HepG2 (cell line): ENCODE measurements at regions not wholly inside any gene's neighbourhood (a gene's known extent, or its start where the extent isn't known, plus 50 kb on each side); places are given as distances from the start of the nearest gene placed in this dataset.

ENCODE experiments used
- ATAC-seq: fragments of 200-7000 bp; cut with Tn5 transposase; 3 replicates; pipeline ENCODE4 v1.9.1; 2020; ENCODE audit warnings: mild to moderate bottlenecking, moderate library complexity
- BruUV-seq: library from RNA; stranded (reverse); fragments of 400-500 nt; replicated peaks from 2 replicates; lab custom pipeline; 2021; lab: Mats Ljungman, UMichigan
- CTCF ChIA-PET: fragments of 300-600 bp; formaldehyde crosslinking; extraction: SDS; loops from one replicate; lab custom pipeline; 2021; ENCODE audit warnings: low total read pairs, inconsistent platforms, low intra/inter-chr PET ratio; lab: Yijun Ruan, JAX
- POLR2A ChIA-PET: fragments of 350-600 bp; sonication (Branson Sonifier 250); formaldehyde crosslinking; loops from one replicate; lab custom pipeline; 2020; ENCODE audit warnings: antibody characterized with exemption, inconsistent platforms; lab: Yijun Ruan, JAX
- DNase-seq: peaks from one replicate; pipeline ENCODE4 v3.0.0-alpha.2; 2015; ENCODE audit warnings: low spot score
- FAIRE-seq: peaks from 3 replicates; lab custom pipeline; 2011; peaks lifted over from hg19 to GRCh38; lab: Jason Lieb, UNC
- H2AFZ ChIP-seq: one replicate; pipeline ENCODE4 v1.6.1; 2011; ENCODE audit warnings: low read length, inconsistent platforms
- H3K27ac ChIP-seq: fragments of 300-600 bp; 3 replicates; pipeline ENCODE4 v1.8.0; 2011; ENCODE audit warnings: mixed run types, mild to moderate bottlenecking, mixed read lengths, low read length, inconsistent platforms; ENCODE audit not compliant: insufficient read depth; ENCODE audit errors: extremely low read length
- H3K27me3 ChIP-seq, 2 experiments: fragments of 200-600 bp in 1 of 2; 2 replicates in 1 of 2; 3 replicates in 1 of 2; pipeline versions ENCODE4 v1.6.0 to v1.8.0; 2011; ENCODE audit warnings: low read length in 2 of 2, mild to moderate bottlenecking in 2 of 2, moderate library complexity in 2 of 2, inconsistent platforms in 1 of 2; ENCODE audit not compliant: insufficient read depth in 2 of 2, control insufficient read depth in 1 of 2
- H3K36me3 ChIP-seq, 2 experiments: fragments of 200-600 bp in 1 of 2; replicated peaks in 1 of 2; 2 replicates in 1 of 2; 3 replicates in 1 of 2; pipeline versions ENCODE4 v1.5.1 to v1.8.0; 2011; ENCODE audit warnings: low read length in 2 of 2, inconsistent platforms in 1 of 2; ENCODE audit not compliant: insufficient read depth in 2 of 2, control insufficient read depth in 1 of 2
- H3K4me1 ChIP-seq: 2 replicates; pipeline ENCODE4 v1.5.1; 2012; ENCODE audit warnings: low read length, inconsistent platforms; ENCODE audit not compliant: insufficient read depth
- H3K4me2 ChIP-seq: 2 replicates; pipeline ENCODE4 v1.6.0; 2011; ENCODE audit warnings: low read depth, low read length, inconsistent platforms
- H3K4me3 ChIP-seq, 3 experiments: fragments of 200-600 bp in 1 of 3; sonication (generic), shearing (Covaris generic) in 1 of 3; replicated peaks in 1 of 3; 2 replicates each; pipeline ENCODE4 v1.5.1; 2011 to 2016; ENCODE audit warnings: low read length in 3 of 3, inconsistent platforms in 2 of 3, low read depth in 2 of 3, mild to moderate bottlenecking in 2 of 3, control low read depth in 1 of 3, mixed read lengths in 1 of 3; ENCODE audit not compliant: insufficient read depth in 1 of 3
- H3K79me2 ChIP-seq: one replicate; pipeline ENCODE4 v1.6.1; 2011; ENCODE audit warnings: low read length, inconsistent platforms; ENCODE audit not compliant: insufficient read depth
- H3K9ac ChIP-seq: 2 replicates; pipeline ENCODE4 v1.6.0; 2011; ENCODE audit warnings: mild to moderate bottlenecking, low read depth, low read length, inconsistent platforms; ENCODE audit not compliant: insufficient read depth
- H3K9me3 ChIP-seq: 2 replicates; pipeline ENCODE4 v1.5.1; 2012; ENCODE audit warnings: mild to moderate bottlenecking, low read length
- H4K20me1 ChIP-seq: 2 replicates; pipeline ENCODE4 v1.6.0; 2011; ENCODE audit warnings: inconsistent platforms, mild to moderate bottlenecking, low read length, moderate library complexity; ENCODE audit not compliant: insufficient read depth
- ATF5 ChIP-seq: sonication (generic); formaldehyde crosslinking; IDR thresholded peaks from 2 replicates; pipeline ENCODE4 v1.4.0; 2020; ENCODE audit warnings: mild to moderate bottlenecking, low read depth, missing genetic modification reagents
- BRD4 ChIP-seq: sonication (generic); formaldehyde crosslinking; IDR thresholded peaks from 2 replicates; pipeline ENCODE4 v1.4.0; 2020; ENCODE audit warnings: missing genetic modification reagents
- RAD51 ChIP-seq: fragments of 450-650 bp; IDR thresholded peaks from 2 replicates; pipeline ENCODE4 v1.6.1; 2016; ENCODE audit warnings: borderline replicate concordance
- REL ChIP-seq: sonication (generic); formaldehyde crosslinking; conservative IDR thresholded peaks from 2 replicates; pipeline ENCODE4 v1.8.0; 2022; ENCODE audit warnings: mild to moderate bottlenecking, missing genetic modification reagents, moderate library complexity
- SOX6 ChIP-seq, 2 experiments: fragments of 450-650 bp in 1 of 2; sonication (generic) in 1 of 2; formaldehyde crosslinking in 1 of 2; IDR thresholded peaks; 2 replicates each; pipeline versions ENCODE4 v1.4.0 to v1.6.1; 2017 to 2020; ENCODE audit warnings: antibody characterized with exemption in 1 of 2, mild to moderate bottlenecking in 1 of 2, missing genetic modification reagents in 1 of 2
- TRIM24 ChIP-seq: sonication (generic); formaldehyde crosslinking; IDR thresholded peaks from 2 replicates; pipeline ENCODE4 v1.8.0; 2022; ENCODE audit warnings: mild to moderate bottlenecking, missing genetic modification reagents
- WIZ ChIP-seq: sonication (generic); formaldehyde crosslinking; IDR thresholded peaks from 2 replicates; pipeline ENCODE4 v1.5.1; 2020; ENCODE audit warnings: mild to moderate bottlenecking, missing genetic modification reagents
- ZNF234 ChIP-seq: sonication (generic); formaldehyde crosslinking; conservative IDR thresholded peaks from 2 replicates; pipeline ENCODE4 v1.5.1; 2020; ENCODE audit warnings: mild to moderate bottlenecking, missing genetic modification reagents
- WGBS: methylation state at CpG from one replicate; pipeline ENCODE4 v1.1.6; 2017; ENCODE audit warnings: low lambda C conversion rate; 5-methylcytosine and 5-hydroxymethylcytosine counted together
- in situ Hi-C: cut with HindIII; loops from 2 replicates; pipeline ENCODE4 v1.10.0; 2017; ENCODE audit warnings: low pct_unique_long_range_greater_than_20kb; ENCODE audit not compliant: extremely low pct_ligation_motif_present
- intact Hi-C: fragments of 100-400 bp; cut with micrococcal nuclease; formaldehyde crosslinking; loops from one replicate; pipeline ENCODE4 v1.10.0; 2022; ENCODE audit not compliant: unreplicated experiment
- TF ChIP-seq, protein P1 (sequence below): sonication (generic); formaldehyde crosslinking; conservative IDR thresholded peaks from 2 replicates; pipeline ENCODE4 v1.5.0; 2020; ENCODE audit warnings: missing genetic modification reagents

DNA sequence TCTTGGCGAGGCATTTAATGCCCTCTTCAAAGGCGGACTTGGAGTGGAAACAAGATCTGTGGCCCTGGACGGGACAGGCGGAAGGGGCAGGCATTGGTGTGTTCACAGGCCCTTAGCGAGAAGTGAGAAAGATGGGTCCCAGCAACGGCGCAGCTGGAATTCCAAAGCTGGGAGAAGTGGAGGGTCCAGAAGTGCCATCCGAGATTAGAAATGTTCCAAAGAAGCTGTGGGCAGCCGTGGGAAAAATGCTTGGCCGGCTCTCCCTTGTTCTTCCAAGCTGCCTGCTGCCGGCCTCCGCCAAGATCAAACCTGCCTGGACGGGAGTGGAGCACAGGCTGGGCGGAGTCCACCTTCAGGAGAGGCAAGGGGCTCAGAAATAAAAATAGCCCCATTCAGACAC is 69.4 kb upstream of the ACTRT2 start (continued):
- TF ChIP-seq, protein P1, sequence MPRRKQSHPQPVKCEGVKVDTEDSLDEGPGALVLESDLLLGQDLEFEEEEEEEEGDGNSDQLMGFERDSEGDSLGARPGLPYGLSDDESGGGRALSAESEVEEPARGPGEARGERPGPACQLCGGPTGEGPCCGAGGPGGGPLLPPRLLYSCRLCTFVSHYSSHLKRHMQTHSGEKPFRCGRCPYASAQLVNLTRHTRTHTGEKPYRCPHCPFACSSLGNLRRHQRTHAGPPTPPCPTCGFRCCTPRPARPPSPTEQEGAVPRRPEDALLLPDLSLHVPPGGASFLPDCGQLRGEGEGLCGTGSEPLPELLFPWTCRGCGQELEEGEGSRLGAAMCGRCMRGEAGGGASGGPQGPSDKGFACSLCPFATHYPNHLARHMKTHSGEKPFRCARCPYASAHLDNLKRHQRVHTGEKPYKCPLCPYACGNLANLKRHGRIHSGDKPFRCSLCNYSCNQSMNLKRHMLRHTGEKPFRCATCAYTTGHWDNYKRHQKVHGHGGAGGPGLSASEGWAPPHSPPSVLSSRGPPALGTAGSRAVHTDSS = no peak
- TF ChIP-seq WIZ (CRISPR knock-in tag) (no peak), RAD51 (no peak), SOX6 (IDR thresholded peaks at IDR 0.05) (no peak), SOX6 (CRISPR knock-in tag; IDR thresholded peaks at IDR 0.05) (no peak)

GRCh38 chr1:2952371-2952770 is 68.9 kb upstream of the ACTRT2 start:
- Histone ChIP-seq H3K27ac (no peak overlapping the region), H2AFZ (no peak overlapping the region), H3K4me2 (no peak overlapping the region), H3K9ac (no peak overlapping the region), H3K27me3 (peaks cover 7 to 50% of the 10 kb centered on the region in 2 experiments), H3K36me3 (no peaks in the 10 kb centered on the region), H3K4me3 (no peak overlapping the region), H3K9me3 (peaks cover 11% of the 10 kb centered on the region; the same call in 1 of the 2 replicates), H4K20me1 (no peaks in the 10 kb centered on the region), H3K79me2 (no peaks in the 10 kb centered on the region), H3K4me1 (no peaks in the 10 kb centered on the region)
- TF ChIP-seq ZNF234 (CRISPR knock-in tag) (no peak), BRD4 (no peak), REL (CRISPR knock-in tag) (no peak), TRIM24 (no peak), ATF5 (no peak)
- ATAC-seq (no peak), FAIRE-seq (no peak), DNase-seq (no peak)
- intact Hi-C loops = no loop called here
- WGBS = 11% methylated on average over 6 of the region's 9 CpGs
- CTCF ChIA-PET = no interaction called here
- POLR2A ChIA-PET = no interaction called here
- no TSS peak for BruUV-seq
- in situ Hi-C loops = no loop called here
